H1 (cell line): ENCODE measurements at regions not wholly inside any gene's neighbourhood (a gene's known extent, or its start where the extent isn't known, plus 50 kb on each side); places are given as distances from the start of the nearest gene placed in this dataset.

Experiments used
- ASH2L ChIP-seq: fragments of 200-600, 300-600 bp; sonication (generic); IDR thresholded peaks from one replicate; pipeline ENCODE4 v1.7.1; 2017; ENCODE audit warnings: low read length
- CREB1 ChIP-seq: IDR thresholded peaks from 2 replicates; pipeline ENCODE4 v1.6.1; 2012; ENCODE audit warnings: inconsistent platforms
- HDAC2 ChIP-seq, 2 experiments: fragments of 300-600 bp in 1 of 2; sonication (generic) in 1 of 2; IDR thresholded peaks; 2 replicates each; pipeline ENCODE4 v1.6.1; 2011 to 2012; ENCODE audit warnings: low read depth in 2 of 2, low read length in 2 of 2, mild to moderate bottlenecking in 2 of 2, moderate library complexity in 2 of 2, borderline replicate concordance in 1 of 2, inconsistent platforms in 1 of 2
- JUN ChIP-seq: IDR thresholded peaks from 2 replicates; pipeline ENCODE4 v1.6.1; 2011; ENCODE audit warnings: low read depth, mild to moderate bottlenecking, improper control_type of control experiment, low read length
- PHF8 ChIP-seq: fragments of 200-600 bp; sonication (generic); conservative IDR thresholded peaks from 2 replicates; pipeline ENCODE4 v1.7.1; 2012; ENCODE audit warnings: low read depth, mild to moderate bottlenecking, inconsistent platforms, low read length, moderate library complexity
- ZNF274 ChIP-seq: IDR thresholded peaks from 2 replicates; pipeline ENCODE4 v1.7.0; 2012; ENCODE audit warnings: low read length, borderline replicate concordance; ENCODE audit errors: extremely low read depth

DNA sequence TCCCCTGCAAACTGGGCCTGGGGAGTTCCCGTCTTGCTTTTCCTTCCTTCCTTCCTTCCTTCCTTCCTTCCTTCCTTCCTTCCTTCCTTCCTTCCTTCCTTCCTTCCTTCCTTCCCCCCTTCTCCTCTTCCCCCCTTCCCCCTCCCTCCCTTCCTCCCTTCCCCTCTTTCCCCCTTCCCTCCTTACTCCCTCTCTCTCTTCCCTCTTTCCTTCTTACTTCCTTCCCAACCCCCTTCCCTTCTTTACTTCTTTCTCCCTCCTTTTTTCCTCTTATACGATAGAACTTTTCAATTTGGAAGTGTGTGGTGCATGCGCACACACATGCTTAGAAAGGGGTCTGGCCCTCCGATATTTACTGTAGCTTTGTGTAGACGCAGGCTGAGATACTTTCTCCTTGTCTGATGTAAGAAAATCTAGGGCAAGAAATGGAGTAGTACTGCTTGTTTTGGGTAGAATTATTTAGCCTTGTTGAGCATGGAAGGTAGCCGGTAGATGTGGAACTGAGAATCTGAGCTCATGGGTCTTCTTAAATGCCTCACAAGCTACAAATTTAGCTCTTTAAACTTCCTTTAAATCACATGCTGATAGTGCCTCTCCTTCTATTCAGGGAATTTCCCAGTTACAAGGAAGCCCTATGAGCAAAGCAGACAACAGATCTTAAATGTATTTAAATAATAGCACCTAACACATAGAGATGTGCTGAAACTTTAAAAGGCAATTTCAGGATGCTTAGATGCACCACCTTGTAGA, 189.6 kb downstream of the GPAT3 start (continued):
- TF ChIP-seq HDAC2 (IDR thresholded peaks at IDR 0.05; ENCODE audit: borderline replicate concordance in 1 of 2, low read depth in 2 of 2, low read length in 2 of 2) (no peak), PHF8 (no peak), ASH2L (no peak), ZNF274 (no peak), CREB1 (no peak), JUN (no peak)
